ENCODE measurements at regions not wholly inside any gene's neighbourhood (a gene's known extent, or its start where the extent isn't known, plus 50 kb on each side); places are given as distances from the start of the nearest gene placed in this dataset.

- peaks cover 4% of the 10 kb centered on the region; the same call in 1 of the 2 replicates for H3K4me1 ChIP-seq (ENCODE audit: control insufficient read depth, insufficient read depth, low read length)
- no peaks in the 10 kb centered on the region for H3K9me3 ChIP-seq (ENCODE audit: control insufficient read depth, insufficient read depth, low read length)
- 100% methylated on average over 1 of the region's 1 CpG for WGBS (ENCODE audit: insufficient coverage, insufficient read length)
- no peak overlapping the region for H3K27ac ChIP-seq (ENCODE audit: low read length)
- no peak overlapping the region for H3K4me3 ChIP-seq (ENCODE audit: low read length)
- H3K27me3 ChIP-seq (ENCODE audit: control insufficient read depth, insufficient read depth, low read length) = no peaks in the 10 kb centered on the region
- H3K36me3 ChIP-seq (ENCODE audit: control insufficient read depth, insufficient read depth, low read length) = no peaks in the 10 kb centered on the region
- DNase-seq (ENCODE audit: low read depth, low spot score) = no peak
Observed at GRCh38 chr2:62319070-62319469, 123.2 kb downstream of the B3GNT2 start.

- H3K27me3 ChIP-seq (ENCODE audit: control insufficient read depth, insufficient read depth, low read length) = no peaks in the 10 kb centered on the region
- no peak overlapping the region for H3K27ac ChIP-seq (ENCODE audit: low read length)
- DNase-seq (ENCODE audit: low read depth, low spot score) = no peak
- H3K9me3 ChIP-seq (ENCODE audit: control insufficient read depth, insufficient read depth, low read length) = no peaks in the 10 kb centered on the region
- WGBS (ENCODE audit: insufficient coverage, insufficient read length) = no CpG with 5 or more reads among the region's 4 CpGs
- no peaks in the 10 kb centered on the region for H3K36me3 ChIP-seq (ENCODE audit: control insufficient read depth, insufficient read depth, low read length)
- no peaks in the 10 kb centered on the region; the same call in 1 of the 2 replicates for H3K4me1 ChIP-seq (ENCODE audit: control insufficient read depth, insufficient read depth, low read length)
- H3K4me3 ChIP-seq (ENCODE audit: low read length) = no peak overlapping the region
Observed at GRCh38 chr2:62315476-62315875, 119.6 kb downstream of the B3GNT2 start.

GRCh38 chr2:62314291-62314690, 118.4 kb downstream of the B3GNT2 start:
- Histone ChIP-seq H3K4me1 (ENCODE audit: control insufficient read depth, insufficient read depth, low read length) (peaks cover 5% of the 10 kb centered on the region; the same call in 1 of the 2 replicates), H3K27ac (ENCODE audit: low read length) (no peak overlapping the region), H3K36me3 (ENCODE audit: control insufficient read depth, insufficient read depth, low read length) (no peaks in the 10 kb centered on the region), H3K9me3 (ENCODE audit: control insufficient read depth, insufficient read depth, low read length) (no peaks in the 10 kb centered on the region), H3K27me3 (ENCODE audit: control insufficient read depth, insufficient read depth, low read length) (no peaks in the 10 kb centered on the region), H3K4me3 (ENCODE audit: low read length) (no peak overlapping the region)
- no peak for DNase-seq (ENCODE audit: low read depth, low spot score)
- WGBS (ENCODE audit: insufficient coverage, insufficient read length) = no CpG with 5 or more reads among the region's 2 CpGs

- DNase-seq (ENCODE audit: low read depth, low spot score) = no peak
- peaks cover 5% of the 10 kb centered on the region; the same call in 1 of the 2 replicates for H3K4me1 ChIP-seq (ENCODE audit: control insufficient read depth, insufficient read depth, low read length)
- H3K27me3 ChIP-seq (ENCODE audit: control insufficient read depth, insufficient read depth, low read length) = no peaks in the 10 kb centered on the region
- no peak overlapping the region for H3K4me3 ChIP-seq (ENCODE audit: low read length)
- H3K9me3 ChIP-seq (ENCODE audit: control insufficient read depth, insufficient read depth, low read length) = no peaks in the 10 kb centered on the region
- no CpG with 5 or more reads among the region's 3 CpGs for WGBS (ENCODE audit: insufficient coverage, insufficient read length)
- H3K36me3 ChIP-seq (ENCODE audit: control insufficient read depth, insufficient read depth, low read length) = no peaks in the 10 kb centered on the region
- H3K27ac ChIP-seq (ENCODE audit: low read length) = no peak overlapping the region
Observed at GRCh38 chr2:62313449-62314227, 117.7 kb downstream of the B3GNT2 start.

GRCh38 chr2:62309465-62310091, 113.7 kb downstream of the B3GNT2 start:
- no peak overlapping the region for H3K4me3 ChIP-seq (ENCODE audit: low read length)
- H3K27ac ChIP-seq (ENCODE audit: low read length) = no peak overlapping the region
- DNase-seq (ENCODE audit: low read depth, low spot score) = no peak
- H3K9me3 ChIP-seq (ENCODE audit: control insufficient read depth, insufficient read depth, low read length) = no peaks in the 10 kb centered on the region
- H3K4me1 ChIP-seq (ENCODE audit: control insufficient read depth, insufficient read depth, low read length) = peaks cover 8% of the 10 kb centered on the region
- H3K27me3 ChIP-seq (ENCODE audit: control insufficient read depth, insufficient read depth, low read length) = no peaks in the 10 kb centered on the region
- H3K36me3 ChIP-seq (ENCODE audit: control insufficient read depth, insufficient read depth, low read length) = no peaks in the 10 kb centered on the region
- WGBS (ENCODE audit: insufficient coverage, insufficient read length) = no CpG with 5 or more reads among the region's 17 CpGs

GRCh38 chr2:62309081-62309464, 113.2 kb downstream of the B3GNT2 start:
- H3K36me3 ChIP-seq (ENCODE audit: control insufficient read depth, insufficient read depth, low read length) = no peaks in the 10 kb centered on the region
- no peak overlapping the region for H3K27ac ChIP-seq (ENCODE audit: low read length)
- no peaks in the 10 kb centered on the region for H3K9me3 ChIP-seq (ENCODE audit: control insufficient read depth, insufficient read depth, low read length)
- H3K27me3 ChIP-seq (ENCODE audit: control insufficient read depth, insufficient read depth, low read length) = no peaks in the 10 kb centered on the region
- no peak overlapping the region for H3K4me3 ChIP-seq (ENCODE audit: low read length)
- WGBS (ENCODE audit: insufficient coverage, insufficient read length) = no CpG with 5 or more reads among the region's 1 CpG
- H3K4me1 ChIP-seq (ENCODE audit: control insufficient read depth, insufficient read depth, low read length) = peaks cover 8% of the 10 kb centered on the region
- no peak for DNase-seq (ENCODE audit: low read depth, low spot score)

GRCh38 chr2:62307469-62308389, 111.8 kb downstream of the B3GNT2 start:
- H3K27me3 ChIP-seq (ENCODE audit: control insufficient read depth, insufficient read depth, low read length) = no peaks in the 10 kb centered on the region
- WGBS (ENCODE audit: insufficient coverage, insufficient read length) = no CpG with 5 or more reads among the region's 15 CpGs
- H3K36me3 ChIP-seq (ENCODE audit: control insufficient read depth, insufficient read depth, low read length) = no peaks in the 10 kb centered on the region
- H3K27ac ChIP-seq (ENCODE audit: low read length) = no peak overlapping the region
- H3K4me3 ChIP-seq (ENCODE audit: low read length) = no peak overlapping the region
- peaks cover 8% of the 10 kb centered on the region for H3K4me1 ChIP-seq (ENCODE audit: control insufficient read depth, insufficient read depth, low read length)
- no peaks in the 10 kb centered on the region for H3K9me3 ChIP-seq (ENCODE audit: control insufficient read depth, insufficient read depth, low read length)
- no peak for DNase-seq (ENCODE audit: low read depth, low spot score)

GRCh38 chr2:62306751-62307468, 111.0 kb downstream of the B3GNT2 start:
- no CpG with 5 or more reads among the region's 7 CpGs for WGBS (ENCODE audit: insufficient coverage, insufficient read length)
- Histone ChIP-seq H3K4me1 (ENCODE audit: control insufficient read depth, insufficient read depth, low read length) (peaks cover 8% of the 10 kb centered on the region), H3K9me3 (ENCODE audit: control insufficient read depth, insufficient read depth, low read length) (no peaks in the 10 kb centered on the region), H3K27me3 (ENCODE audit: control insufficient read depth, insufficient read depth, low read length) (no peaks in the 10 kb centered on the region), H3K4me3 (ENCODE audit: low read length) (no peak overlapping the region), H3K27ac (ENCODE audit: low read length) (no peak overlapping the region), H3K36me3 (ENCODE audit: control insufficient read depth, insufficient read depth, low read length) (no peaks in the 10 kb centered on the region)
- no peak for DNase-seq (ENCODE audit: low read depth, low spot score)

GRCh38 chr2:62305421-62306176, 109.7 kb downstream of the B3GNT2 start:
- no peak for DNase-seq (ENCODE audit: low read depth, low spot score)
- Histone ChIP-seq H3K27me3 (ENCODE audit: control insufficient read depth, insufficient read depth, low read length) (no peaks in the 10 kb centered on the region), H3K4me1 (ENCODE audit: control insufficient read depth, insufficient read depth, low read length) (peaks cover 8% of the 10 kb centered on the region), H3K9me3 (ENCODE audit: control insufficient read depth, insufficient read depth, low read length) (no peaks in the 10 kb centered on the region), H3K27ac (ENCODE audit: low read length) (no peak overlapping the region), H3K36me3 (ENCODE audit: control insufficient read depth, insufficient read depth, low read length) (no peaks in the 10 kb centered on the region), H3K4me3 (ENCODE audit: low read length) (no peak overlapping the region)
- no CpG with 5 or more reads among the region's 12 CpGs for WGBS (ENCODE audit: insufficient coverage, insufficient read length)
